SH-SY5Y (cell line): ENCODE measurements at regions not wholly inside any gene's neighbourhood (a gene's known extent, or its start where the extent isn't known, plus 50 kb on each side); places are given as distances from the start of the nearest gene placed in this dataset.

Experiments used
- GATA2 ChIP-seq: IDR thresholded peaks from 2 replicates; pipeline ENCODE4 v1.6.1; 2011; ENCODE audit warnings: mild to moderate bottlenecking, low read depth, low read length
- GATA3 ChIP-seq: IDR thresholded peaks from 2 replicates; pipeline ENCODE4 v1.6.1; 2011; ENCODE audit warnings: low read depth, mild to moderate bottlenecking, low read length, moderate library complexity

DNA sequence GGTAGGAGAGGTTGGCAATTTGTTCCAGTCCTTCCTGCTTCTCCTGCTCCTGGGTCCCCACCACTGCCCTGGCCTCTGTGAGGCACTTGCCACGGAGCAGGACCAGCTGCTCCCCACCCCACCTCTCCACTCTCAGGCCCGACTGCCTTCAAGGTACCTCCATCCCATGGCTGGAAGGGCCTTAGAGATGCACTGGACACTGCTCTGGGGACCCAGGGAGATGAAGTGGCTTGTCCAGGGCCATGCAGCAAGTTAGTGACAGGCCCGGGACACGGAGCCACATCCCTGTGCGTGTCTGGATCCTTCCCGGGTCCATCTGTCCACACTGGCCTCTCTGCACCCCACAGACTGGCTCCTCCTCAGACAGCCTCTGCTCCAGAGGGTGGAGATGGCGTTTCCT lies 105.3 kb downstream of the CPZ start:
- TF ChIP-seq GATA2 (no peak), GATA3 (no peak)
